HG03196 (cell line): ENCODE measurements at regions not wholly inside any gene's neighbourhood (a gene's known extent, or its start where the extent isn't known, plus 50 kb on each side); places are given as distances from the start of the nearest gene placed in this dataset.

ENCODE experiments used
- ATAC-seq: cut with Tn5 transposase; IDR thresholded peaks from one replicate; pipeline ENCODE4 v1.9.1; 2021; ENCODE audit not compliant: unreplicated experiment

GRCh38 chr18:59760212-59760611, 63.0 kb upstream of the CCBE1 start:
- no peak for ATAC-seq

- no peak for ATAC-seq
Observed at GRCh38 chr18:59758837-59759236, 61.6 kb upstream of the CCBE1 start.

- ATAC-seq, result no peak
Observed at GRCh38 chr18:59758106-59758505, 60.9 kb upstream of the CCBE1 start.

GRCh38 chr18:59752666-59753065, 55.4 kb upstream of the CCBE1 start:
- no peak for ATAC-seq

- ATAC-seq, result no peak
Observed at GRCh38 chr18:59751186-59751585, 54.0 kb upstream of the CCBE1 start.

GRCh38 chr18:59748628-59749360, 51.6 kb upstream of the CCBE1 start:
- no peak for ATAC-seq
